NCI-H446 (cell line): ENCODE measurements at regions not wholly inside any gene's neighbourhood (a gene's known extent, or its start where the extent isn't known, plus 50 kb on each side); places are given as distances from the start of the nearest gene placed in this dataset.

Source experiments
- DNase-seq, 2 experiments: peaks; one replicate each; lab custom pipeline; 2025; lab: John Stamatoyannopoulos, UW

DNA sequence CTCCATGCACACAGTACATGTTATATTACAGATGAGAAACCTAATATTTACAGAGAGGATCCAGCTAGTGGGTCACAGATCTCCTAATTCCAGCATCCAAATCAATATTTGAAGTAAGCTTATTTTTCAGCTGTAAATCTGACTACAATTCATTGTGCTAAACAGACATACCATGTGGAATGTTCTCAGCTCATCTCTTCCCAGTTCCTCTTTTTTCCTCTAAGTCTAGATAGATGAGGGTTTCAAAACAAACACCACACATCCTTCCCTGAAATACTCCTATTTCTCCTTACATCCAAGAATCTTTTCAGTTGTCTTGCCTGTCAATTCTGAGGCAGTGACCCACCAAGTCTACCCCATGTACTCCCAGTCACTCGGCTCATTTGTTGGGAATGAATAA lies 200.7 kb upstream of the PIK3C3 start:
- DNase-seq = no peak

DNA sequence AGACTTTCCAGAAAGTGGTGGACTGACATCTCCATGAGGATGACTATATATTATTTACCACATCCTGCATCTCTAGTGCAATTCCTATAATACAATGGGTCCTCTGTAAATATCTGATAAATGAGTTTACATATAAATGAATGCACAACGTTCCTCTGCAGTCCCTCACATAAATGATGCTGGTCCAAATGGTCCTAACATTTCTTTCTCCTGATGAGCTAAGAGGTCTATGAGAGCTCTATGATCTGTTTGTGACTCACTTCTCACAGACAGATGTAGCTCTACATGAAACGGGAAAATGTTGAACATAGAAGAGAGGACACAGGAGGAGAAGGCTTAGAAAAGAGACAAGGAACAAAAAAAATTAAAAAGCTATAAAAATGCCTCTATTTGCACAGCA lies 201.2 kb upstream of the PIK3C3 start:
- DNase-seq = no peak

- DNase-seq = no peak
Measured at GRCh38 chr18:41752826-41753225, 202.2 kb upstream of the PIK3C3 start.

- DNase-seq = no peak
Measured at GRCh38 chr18:41751652-41752051, 203.4 kb upstream of the PIK3C3 start.

DNA sequence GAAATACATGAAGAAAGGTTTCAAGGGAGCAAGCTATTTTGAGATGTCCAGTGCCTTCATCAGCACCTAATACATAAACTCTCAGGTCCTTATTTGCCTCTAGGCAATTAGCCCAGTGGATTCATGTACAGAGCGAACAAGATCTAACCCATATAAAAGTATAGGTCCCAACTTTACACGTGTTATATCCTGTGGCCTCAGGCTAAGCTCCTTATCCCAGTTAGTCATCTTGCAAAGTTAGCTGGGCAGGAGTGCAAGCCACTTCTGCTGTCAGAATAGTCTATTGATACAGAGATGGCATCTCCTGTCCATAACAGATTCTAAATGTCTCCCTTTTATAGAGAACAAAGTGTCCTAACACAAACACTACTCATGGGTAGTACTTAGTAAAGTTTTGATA lies 203.9 kb upstream of the PIK3C3 start:
- DNase-seq = no peak

DNA sequence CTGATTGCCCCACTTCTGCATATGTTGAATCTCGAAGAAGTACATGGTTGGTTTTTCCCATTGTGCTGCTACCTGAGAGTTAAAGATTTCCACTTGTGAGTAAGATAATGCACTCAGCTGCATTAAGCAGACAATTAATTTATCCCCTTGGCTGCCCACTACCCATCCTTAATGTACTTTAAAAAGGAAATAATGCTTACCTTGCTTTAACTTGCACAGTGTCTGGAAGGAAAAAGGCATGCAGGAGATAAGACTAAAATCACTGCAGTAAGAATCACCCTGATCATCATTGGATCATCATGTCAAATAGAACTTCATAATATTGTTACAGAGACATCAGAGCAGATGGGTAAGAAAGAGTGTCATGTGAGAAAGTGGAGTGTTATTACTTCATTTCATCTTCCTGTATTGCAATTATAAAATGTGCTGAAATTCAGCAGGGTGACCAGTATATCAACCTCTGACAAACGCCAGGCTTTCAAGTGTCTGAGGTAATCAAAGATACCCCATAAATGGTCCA lies 207.3 kb upstream of the PIK3C3 start:
- no peak for DNase-seq

GRCh38 chr18:41745166-41746049 lies 209.6 kb upstream of the PIK3C3 start:
- peak; percentile 56 to 77 for DNase-seq

GRCh38 chr18:41744421-41745030 lies 210.5 kb upstream of the PIK3C3 start:
- no peak for DNase-seq

GRCh38 chr18:41737218-41737617 lies 217.8 kb upstream of the PIK3C3 start:
- DNase-seq = no peak

GRCh38 chr18:41734917-41735316 lies 220.1 kb upstream of the PIK3C3 start:
- no peak for DNase-seq

GRCh38 chr18:41732356-41732755 lies 222.7 kb upstream of the PIK3C3 start:
- DNase-seq = no peak

DNA sequence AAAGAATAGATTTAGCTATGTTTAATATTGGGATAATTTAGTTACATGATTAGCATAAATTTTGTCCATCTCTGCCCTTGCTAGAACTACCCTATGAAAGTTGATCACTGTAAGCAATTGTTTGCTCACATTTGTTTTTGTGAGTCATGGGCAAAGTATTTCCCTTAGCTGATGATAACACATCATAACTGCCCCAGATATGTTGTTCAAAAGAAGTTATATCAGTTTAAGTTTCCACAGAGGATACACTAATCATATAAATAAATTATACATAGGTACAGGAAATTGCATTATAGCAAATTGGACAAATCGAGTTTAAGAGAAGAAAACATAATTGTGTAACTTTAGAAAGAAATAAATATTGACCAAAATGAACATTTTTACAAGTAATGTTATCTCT lies 223.2 kb upstream of the PIK3C3 start:
- DNase-seq = no peak

GRCh38 chr18:41724195-41724594 lies 230.8 kb upstream of the PIK3C3 start:
- no peak for DNase-seq

DNA sequence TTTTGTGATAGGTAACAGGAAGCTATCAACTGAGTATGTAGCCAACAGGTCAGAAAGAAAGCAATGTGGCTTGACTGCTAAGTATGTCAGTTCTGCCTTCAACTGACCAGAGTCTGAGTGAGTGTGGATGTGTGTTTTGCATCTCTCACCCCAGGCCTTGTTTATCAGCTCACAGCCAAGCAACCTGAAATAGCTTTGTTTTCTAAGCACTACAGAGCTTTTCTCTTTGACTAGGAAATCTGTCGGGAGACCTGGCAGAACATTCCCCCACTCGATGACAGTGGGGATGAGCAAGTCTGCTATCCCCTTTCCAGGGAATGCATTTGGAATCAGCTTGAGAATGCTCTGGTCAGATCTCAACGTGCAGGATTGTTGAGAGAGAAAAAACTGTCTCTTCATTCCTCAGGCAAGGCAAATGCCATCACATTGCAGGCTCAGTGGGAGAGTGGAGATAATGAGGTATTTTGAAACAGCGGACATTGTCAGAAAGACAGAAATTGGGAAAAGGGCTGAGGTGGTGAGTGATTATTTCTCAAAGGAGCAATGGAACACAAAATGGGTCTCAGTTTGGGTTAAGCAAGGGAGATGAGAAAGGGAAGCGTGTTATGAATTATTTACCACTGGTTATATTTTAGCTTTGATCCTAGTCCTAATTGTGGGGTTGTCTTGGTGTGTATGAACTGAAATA lies 233.8 kb upstream of the PIK3C3 start:
- DNase-seq = no peak

- DNase-seq = no peak
Measured at GRCh38 chr18:41720226-41720625, 234.8 kb upstream of the PIK3C3 start.

- DNase-seq = no peak
Measured at GRCh38 chr18:41719808-41720207, 235.2 kb upstream of the PIK3C3 start.

- no peak for DNase-seq
Measured at GRCh38 chr18:41714872-41715271, 240.2 kb upstream of the PIK3C3 start.

GRCh38 chr18:41713969-41714825 lies 240.8 kb upstream of the PIK3C3 start:
- no peak for DNase-seq

- DNase-seq = no peak
Measured at GRCh38 chr18:41706301-41706700, 248.7 kb upstream of the PIK3C3 start.

DNA sequence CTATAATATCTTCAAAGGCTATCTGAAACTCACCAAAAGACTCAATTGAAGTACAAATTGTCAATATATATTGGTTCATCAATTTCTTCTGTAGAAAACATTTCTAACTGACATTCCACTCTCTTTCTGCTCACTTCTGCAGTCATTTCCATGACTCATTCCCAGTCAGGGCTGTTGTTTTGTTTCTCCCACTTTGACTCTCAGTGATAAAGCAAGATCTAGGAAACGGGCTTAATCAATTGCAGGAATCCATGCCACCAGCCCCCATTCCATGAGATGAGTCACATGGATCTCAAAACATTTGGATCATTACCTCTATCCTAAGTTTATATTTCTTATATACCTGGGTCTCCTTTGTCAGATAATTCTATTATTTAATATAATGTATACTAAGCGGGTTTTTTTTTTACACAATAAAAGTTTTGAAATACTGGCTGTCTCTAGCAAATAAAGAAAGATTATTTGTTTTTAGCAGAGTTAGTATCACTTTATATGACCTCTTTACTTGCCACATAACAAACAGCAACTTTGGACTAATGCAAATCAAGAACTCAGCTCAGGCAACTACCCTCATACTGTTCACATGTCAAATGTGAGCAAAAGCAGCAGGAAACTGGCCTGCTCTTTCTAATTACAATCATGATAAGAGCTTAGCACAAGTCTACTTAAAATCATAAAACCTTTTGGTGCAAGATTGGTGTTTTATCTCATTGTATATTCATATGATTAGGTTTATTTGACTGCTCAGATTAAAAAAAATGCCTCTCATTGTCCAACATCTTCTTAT lies 251.1 kb upstream of the PIK3C3 start:
- DNase-seq = no peak

DNA sequence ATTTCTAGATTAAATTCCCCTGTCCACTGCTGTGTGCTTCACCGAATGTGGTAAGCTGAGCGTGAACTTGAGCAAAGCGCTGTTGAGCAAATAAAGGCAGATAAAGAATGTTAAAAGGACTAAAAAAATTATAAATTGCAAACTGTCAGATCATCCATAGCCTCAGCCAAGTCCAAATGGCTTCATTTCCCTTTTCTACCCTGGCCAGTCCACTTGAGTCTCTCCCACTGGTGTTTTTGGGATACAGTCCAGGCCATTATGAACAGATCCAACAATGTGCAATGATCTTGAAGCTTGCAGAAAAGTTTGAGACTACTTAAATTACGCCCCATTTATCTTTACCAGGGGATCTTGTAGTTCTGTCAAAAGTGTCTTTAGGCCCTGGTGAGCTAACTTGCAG lies 254.6 kb upstream of the PIK3C3 start:
- no peak for DNase-seq
